Activated B cell treated with CpG ODN at 0.5 μM for 24 hours (primary cell): ENCODE measurements at regions not wholly inside any gene's neighbourhood (a gene's known extent, or its start where the extent isn't known, plus 50 kb on each side); places are given as distances from the start of the nearest gene placed in this dataset.

Experiments used
- ATAC-seq: fragments of 200-7000 bp; cut with Tn5 transposase; one replicate; pipeline ENCODE4 v1.10.0; 2021; ENCODE audit warnings: low read depth, mild to moderate bottlenecking, moderate library complexity
- CTCF ChIA-PET: fragments of 350-600 bp; sonication (Branson Sonifier 250); formaldehyde crosslinking; loops from one replicate; lab custom pipeline; 2021; ENCODE audit warnings: antibody characterized with exemption; lab: Charles Lee
- POLR2A ChIA-PET: fragments of 350-600 bp; sonication (Branson Sonifier 250); formaldehyde crosslinking; loops from one replicate; lab custom pipeline; 2021; ENCODE audit warnings: antibody characterized with exemption; lab: Charles Lee
- DNase-seq: peaks from one replicate; pipeline ENCODE4 v3.0.0; 2022
- H3K27ac Mint-ChIP-seq: one replicate; pipeline ENCODE4 v1.8.0; 2020; ENCODE audit warnings: mixed read lengths
- H3K27me3 Mint-ChIP-seq: one replicate; pipeline ENCODE4 v1.8.0; 2021; ENCODE audit warnings: mixed read lengths
- H3K36me3 Mint-ChIP-seq: one replicate; pipeline ENCODE4 v1.8.0; 2021; ENCODE audit warnings: low read depth, mixed read lengths
- H3K4me1 Mint-ChIP-seq: one replicate; pipeline ENCODE4 v1.8.0; 2021; ENCODE audit warnings: mixed read lengths
- H3K4me3 Mint-ChIP-seq: one replicate; pipeline ENCODE4 v1.8.0; 2020; ENCODE audit warnings: mild to moderate bottlenecking, mixed read lengths
- H3K9me3 Mint-ChIP-seq: one replicate; pipeline ENCODE4 v1.8.0; 2020; ENCODE audit warnings: mixed read lengths
- CTCF ChIP-seq: fragments of 200-600 bp; IDR thresholded peaks from one replicate; pipeline ENCODE4 v1.8.0; 2022; ENCODE audit warnings: antibody characterized with exemption, mild to moderate bottlenecking
- intact Hi-C: fragments of 100-400 bp; cut with micrococcal nuclease; formaldehyde crosslinking; loops from one replicate; pipeline ENCODE4 v1.15.1; 2024

GRCh38 chr9:129331772-129332500 lies 153.9 kb upstream of the IER5L start:
- Mint-ChIP-seq H3K27me3 (peaks cover 29% of the 10 kb centered on the region), H3K4me1 (peaks cover 26% of the 10 kb centered on the region), H3K27ac (no peak overlapping the region), H3K9me3 (peaks cover 7% of the 10 kb centered on the region), H3K36me3 (no peaks in the 10 kb centered on the region), H3K4me3 (no peak overlapping the region)
- ChIA-PET CTCF (no interaction called here), POLR2A (no interaction called here)
- ATAC-seq: no peak
- intact Hi-C loops: loop anchor here (1.0 kb wide), 1 partner anchor 49 kb away; no protein-coding TSS in a partner anchor
- no peak for TF ChIP-seq CTCF
- no peak for DNase-seq

GRCh38 chr9:129331493-129331765 lies 153.4 kb upstream of the IER5L start:
- Mint-ChIP-seq H3K27ac (no peak overlapping the region), H3K4me3 (no peak overlapping the region), H3K27me3 (peaks cover 26% of the 10 kb centered on the region), H3K4me1 (peaks cover 21% of the 10 kb centered on the region), H3K9me3 (peaks cover 7% of the 10 kb centered on the region), H3K36me3 (no peaks in the 10 kb centered on the region)
- ATAC-seq (no peak), DNase-seq (no peak)
- ChIA-PET CTCF (no interaction called here), POLR2A (no interaction called here)
- intact Hi-C loops: loop anchor here (1.0 kb wide), 1 partner anchor 48 kb away; no protein-coding TSS in a partner anchor
- TF ChIP-seq CTCF: no peak

GRCh38 chr9:129330711-129331492 lies 152.8 kb upstream of the IER5L start:
- no peak overlapping the region for H3K27ac Mint-ChIP-seq
- POLR2A ChIA-PET: no interaction called here
- H3K9me3 Mint-ChIP-seq: peaks cover 7% of the 10 kb centered on the region
- peaks cover 24% of the 10 kb centered on the region for H3K27me3 Mint-ChIP-seq
- TF ChIP-seq CTCF: no peak
- CTCF ChIA-PET: no interaction called here
- DNase-seq (no peak), ATAC-seq (no peak)
- intact Hi-C loops: loop anchor here (1.0 kb wide), 1 partner anchor 48 kb away; no protein-coding TSS in a partner anchor
- no peak overlapping the region for H3K4me3 Mint-ChIP-seq
- peaks cover 16% of the 10 kb centered on the region for H3K4me1 Mint-ChIP-seq
- no peaks in the 10 kb centered on the region for H3K36me3 Mint-ChIP-seq

GRCh38 chr9:129328355-129329042 lies 150.4 kb upstream of the IER5L start:
- ChIA-PET POLR2A (no interaction called here), CTCF (no interaction called here)
- intact Hi-C loops: no loop called here
- Mint-ChIP-seq H3K4me3 (no peak overlapping the region), H3K27ac (no peak overlapping the region), H3K36me3 (no peaks in the 10 kb centered on the region), H3K4me1 (peaks cover 5% of the 10 kb centered on the region), H3K27me3 (peaks cover 5% of the 10 kb centered on the region), H3K9me3 (peaks cover 7% of the 10 kb centered on the region)
- no peak for TF ChIP-seq CTCF
- DNase-seq (no peak), ATAC-seq (no peak)
